ENCODE measurements at regions not wholly inside any gene's neighbourhood (a gene's known extent, or its start where the extent isn't known, plus 50 kb on each side); places are given as distances from the start of the nearest gene placed in this dataset.
"Not testable (repeated sequence)": the region's sequence is repeated elsewhere in the genome, so short reads cannot be mapped to it uniquely, and the experiment has no call there.

- TF ChIP-seq POLR2AphosphoS5 (IDR thresholded peaks at IDR 0.05; ENCODE audit: low read depth, low read length); POLR2A (IDR thresholded peaks at IDR 0.05; ENCODE audit: low read depth, low read length); TAF1 (IDR thresholded peaks at IDR 0.05; ENCODE audit: borderline replicate concordance, low read depth, low read length): not testable (repeated sequence)
These were observed 698.2 kb downstream of the EFNB2 start for GRCh38 chr13:105837295-105837694.

All from GM12892 (cell line).